ENCODE measurements at regions not wholly inside any gene's neighbourhood (a gene's known extent, or its start where the extent isn't known, plus 50 kb on each side); places are given as distances from the start of the nearest gene placed in this dataset.

DNA sequence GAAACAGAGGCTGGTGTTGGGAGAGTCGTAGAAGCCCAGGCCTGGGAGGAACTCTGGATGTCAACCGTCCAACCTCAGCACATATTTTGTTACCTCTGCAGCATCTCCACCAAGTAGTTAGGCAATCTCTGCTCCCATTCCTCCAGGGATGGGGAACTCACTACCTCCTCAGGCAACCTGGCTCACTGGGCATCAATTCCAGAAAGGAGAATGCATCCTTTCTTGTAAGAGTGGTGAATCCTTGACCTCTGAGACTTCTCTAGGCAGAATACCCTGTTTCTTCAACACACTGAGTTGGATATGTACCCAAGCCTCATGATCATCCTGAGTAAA lies 136.7 kb upstream of the ZMIZ1 start:
- H3K4me3 ChIP-seq (ENCODE audit: low read depth, low read length): no peak overlapping the region
- TF ChIP-seq, protein P1, sequence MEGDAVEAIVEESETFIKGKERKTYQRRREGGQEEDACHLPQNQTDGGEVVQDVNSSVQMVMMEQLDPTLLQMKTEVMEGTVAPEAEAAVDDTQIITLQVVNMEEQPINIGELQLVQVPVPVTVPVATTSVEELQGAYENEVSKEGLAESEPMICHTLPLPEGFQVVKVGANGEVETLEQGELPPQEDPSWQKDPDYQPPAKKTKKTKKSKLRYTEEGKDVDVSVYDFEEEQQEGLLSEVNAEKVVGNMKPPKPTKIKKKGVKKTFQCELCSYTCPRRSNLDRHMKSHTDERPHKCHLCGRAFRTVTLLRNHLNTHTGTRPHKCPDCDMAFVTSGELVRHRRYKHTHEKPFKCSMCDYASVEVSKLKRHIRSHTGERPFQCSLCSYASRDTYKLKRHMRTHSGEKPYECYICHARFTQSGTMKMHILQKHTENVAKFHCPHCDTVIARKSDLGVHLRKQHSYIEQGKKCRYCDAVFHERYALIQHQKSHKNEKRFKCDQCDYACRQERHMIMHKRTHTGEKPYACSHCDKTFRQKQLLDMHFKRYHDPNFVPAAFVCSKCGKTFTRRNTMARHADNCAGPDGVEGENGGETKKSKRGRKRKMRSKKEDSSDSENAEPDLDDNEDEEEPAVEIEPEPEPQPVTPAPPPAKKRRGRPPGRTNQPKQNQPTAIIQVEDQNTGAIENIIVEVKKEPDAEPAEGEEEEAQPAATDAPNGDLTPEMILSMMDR (conservative IDR thresholded peaks at IDR 0.05; ENCODE audit: low read depth, low read length): no peak
- DNase-seq (ENCODE audit: low read depth): no peak

DNA sequence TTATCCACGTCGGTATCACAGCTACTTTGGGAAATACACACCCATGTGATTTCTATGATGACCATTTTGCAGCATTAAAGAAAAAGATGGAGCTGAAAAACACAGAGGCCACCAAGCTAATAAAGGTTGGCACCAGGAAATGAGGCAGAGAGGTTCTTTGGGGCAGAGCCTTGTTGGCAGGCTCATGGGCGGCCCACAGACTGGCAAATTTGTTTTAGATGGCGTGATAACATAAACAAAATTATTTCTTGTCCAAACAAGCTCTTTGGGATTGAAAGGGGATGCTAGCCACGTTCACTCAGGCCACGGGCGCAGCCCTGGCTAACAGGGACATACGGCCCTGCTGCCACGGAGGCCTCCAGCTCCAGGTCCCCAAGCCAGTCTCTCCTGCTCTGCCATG lies 135.9 kb upstream of the ZMIZ1 start:
- H3K4me3 ChIP-seq (ENCODE audit: low read depth, low read length): no peak overlapping the region
- TF ChIP-seq, protein P1 (conservative IDR thresholded peaks at IDR 0.05; ENCODE audit: low read depth, low read length): no peak
- no peak for DNase-seq (ENCODE audit: low read depth)

DNA sequence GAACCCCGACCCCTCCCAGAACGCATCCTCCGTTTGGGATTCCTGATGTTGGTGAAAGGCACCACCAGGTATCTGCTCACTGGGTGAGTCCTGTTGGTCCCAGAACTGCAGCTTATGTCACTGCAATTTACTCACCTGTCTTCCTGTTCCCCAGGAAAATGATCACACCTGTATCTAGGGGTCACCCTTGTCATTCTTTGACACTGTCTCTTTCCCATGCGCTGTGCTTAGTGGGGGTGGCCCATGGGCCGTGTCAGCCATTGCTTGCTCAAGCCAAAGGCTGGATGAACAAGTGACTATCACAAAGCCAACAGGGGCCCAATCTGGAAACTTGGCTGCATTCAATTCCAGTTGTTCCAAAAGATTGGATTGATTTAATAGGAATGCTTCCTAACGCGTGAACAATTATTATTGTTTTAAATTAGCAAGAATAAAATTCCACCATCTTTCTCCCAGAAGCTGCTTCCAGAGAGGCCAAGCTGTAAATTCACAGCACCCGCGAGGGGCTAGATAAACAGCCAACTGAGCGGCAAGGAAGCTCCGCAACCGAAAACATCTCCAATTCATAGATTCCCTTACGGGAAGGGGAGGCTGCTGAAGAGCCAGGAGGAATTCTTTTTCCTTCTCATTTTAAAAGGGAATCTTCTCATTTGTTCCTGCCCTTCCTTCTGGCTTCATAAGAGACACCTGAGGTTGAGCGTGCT lies 134.8 kb upstream of the ZMIZ1 start:
- no peak overlapping the region for H3K4me3 ChIP-seq (ENCODE audit: low read depth, low read length)
- no peak for DNase-seq (ENCODE audit: low read depth)
- TF ChIP-seq, protein P1 (conservative IDR thresholded peaks at IDR 0.05; ENCODE audit: low read depth, low read length): no peak

DNA sequence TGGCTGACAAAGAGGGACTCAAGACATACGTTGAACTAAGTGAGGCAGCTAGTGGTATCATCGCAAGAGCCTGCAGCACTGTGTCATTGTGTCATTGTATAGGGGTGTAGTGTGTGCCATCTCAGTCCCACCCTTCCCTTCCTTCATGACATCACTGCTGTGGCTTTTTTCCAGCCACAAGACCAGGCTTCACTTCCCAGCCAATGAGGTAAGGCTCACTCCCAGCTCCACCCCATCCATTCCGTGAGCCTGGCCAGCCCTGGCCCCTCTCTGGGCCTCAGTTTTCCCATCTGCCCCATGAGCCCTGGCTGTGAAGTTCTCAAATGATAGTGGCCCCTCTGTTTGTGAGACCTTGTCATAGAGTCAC lies 134.3 kb upstream of the ZMIZ1 start:
- DNase-seq (ENCODE audit: low read depth): no peak
- TF ChIP-seq, protein P1 (conservative IDR thresholded peaks at IDR 0.05; ENCODE audit: low read depth, low read length): no peak
- no peak overlapping the region for H3K4me3 ChIP-seq (ENCODE audit: low read depth, low read length)

DNA sequence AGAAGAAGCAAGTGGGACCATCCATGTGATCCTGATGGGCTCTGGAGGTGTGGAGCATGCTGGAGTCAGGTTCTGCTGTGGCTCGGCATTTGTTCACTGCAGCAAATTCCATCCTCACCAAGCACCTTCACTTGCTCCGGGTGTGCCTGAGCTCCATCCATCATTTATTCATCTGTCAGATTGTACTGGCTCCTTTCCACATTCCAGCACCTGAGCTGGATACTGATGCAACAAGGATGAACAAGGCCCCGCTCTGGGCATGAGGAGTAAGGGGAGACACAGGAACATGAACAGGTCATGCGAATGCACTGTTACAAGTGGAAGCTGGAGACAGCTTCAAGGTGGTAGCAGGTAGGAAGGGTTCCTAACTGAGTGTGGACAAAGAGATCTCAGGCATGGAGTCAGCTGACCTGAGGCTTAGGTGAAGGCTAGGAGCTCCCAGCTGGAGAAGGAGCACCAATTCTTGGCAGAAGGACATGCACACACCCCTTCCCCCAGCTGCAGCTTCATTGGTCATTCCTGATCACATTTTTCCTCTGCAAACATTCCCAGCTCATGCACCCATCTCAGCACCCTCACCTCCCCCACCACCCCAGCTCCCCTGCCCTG lies 133.7 kb upstream of the ZMIZ1 start:
- no peak for DNase-seq (ENCODE audit: low read depth)
- H3K4me3 ChIP-seq (ENCODE audit: low read depth, low read length): no peak overlapping the region
- TF ChIP-seq, protein P1 (conservative IDR thresholded peaks at IDR 0.05; ENCODE audit: low read depth, low read length): no peak

DNA sequence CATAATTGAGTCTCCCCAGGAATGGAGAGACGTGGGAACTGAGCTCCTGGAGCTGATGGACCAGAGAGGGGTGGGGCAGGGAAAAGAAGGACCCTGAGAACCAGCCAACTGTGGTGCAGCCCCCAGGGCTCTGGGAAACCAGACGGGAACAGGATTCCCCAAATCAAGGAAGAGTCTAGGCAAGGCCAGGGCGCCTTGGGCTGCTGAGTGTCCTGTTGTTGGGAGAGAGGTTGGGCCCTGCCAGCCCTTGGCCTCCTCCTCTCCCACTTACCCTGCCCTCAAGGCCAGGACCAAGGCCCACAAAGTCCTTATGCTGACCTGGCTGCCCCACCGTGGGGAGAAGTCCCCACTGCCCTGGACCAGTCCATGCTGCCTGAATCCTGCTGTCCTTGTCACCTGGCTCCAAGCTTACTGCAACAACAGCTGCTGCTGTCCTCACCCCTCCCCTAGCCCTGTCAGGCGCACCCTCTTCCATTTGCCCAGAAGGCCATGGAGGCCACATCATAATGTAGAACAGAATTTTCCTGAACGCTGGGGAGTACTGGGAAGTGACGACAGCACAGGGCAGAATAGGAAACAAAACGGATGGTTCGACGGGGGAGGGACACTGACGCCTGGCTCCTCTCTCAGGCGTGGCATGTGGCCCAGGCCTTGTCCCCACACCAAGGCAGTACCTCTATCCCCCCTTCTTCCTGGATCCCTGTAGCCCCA lies 132.9 kb upstream of the ZMIZ1 start:
- TF ChIP-seq, protein P1 (conservative IDR thresholded peaks at IDR 0.05; ENCODE audit: low read depth, low read length): no peak
- DNase-seq (ENCODE audit: low read depth): no peak
- H3K4me3 ChIP-seq (ENCODE audit: low read depth, low read length): no peak overlapping the region

Measured in epithelial cell of proximal tubule (primary cell).